ENCODE measurements at regions not wholly inside any gene's neighbourhood (a gene's known extent, or its start where the extent isn't known, plus 50 kb on each side); places are given as distances from the start of the nearest gene placed in this dataset.
"Not testable (repeated sequence)": the region's sequence is repeated elsewhere in the genome, so short reads cannot be mapped to it uniquely, and the experiment has no call there.

GRCh38 chr6:6491761-6492160, 96.8 kb upstream of the LY86 start:
- intact Hi-C loops (cut with DNase I): no loop called here
- 85 to 90% (median 89%) methylated on average over 4 of the region's 4 CpGs for WGBS, 3 donors
- TF ChIP-seq, protein P1, sequence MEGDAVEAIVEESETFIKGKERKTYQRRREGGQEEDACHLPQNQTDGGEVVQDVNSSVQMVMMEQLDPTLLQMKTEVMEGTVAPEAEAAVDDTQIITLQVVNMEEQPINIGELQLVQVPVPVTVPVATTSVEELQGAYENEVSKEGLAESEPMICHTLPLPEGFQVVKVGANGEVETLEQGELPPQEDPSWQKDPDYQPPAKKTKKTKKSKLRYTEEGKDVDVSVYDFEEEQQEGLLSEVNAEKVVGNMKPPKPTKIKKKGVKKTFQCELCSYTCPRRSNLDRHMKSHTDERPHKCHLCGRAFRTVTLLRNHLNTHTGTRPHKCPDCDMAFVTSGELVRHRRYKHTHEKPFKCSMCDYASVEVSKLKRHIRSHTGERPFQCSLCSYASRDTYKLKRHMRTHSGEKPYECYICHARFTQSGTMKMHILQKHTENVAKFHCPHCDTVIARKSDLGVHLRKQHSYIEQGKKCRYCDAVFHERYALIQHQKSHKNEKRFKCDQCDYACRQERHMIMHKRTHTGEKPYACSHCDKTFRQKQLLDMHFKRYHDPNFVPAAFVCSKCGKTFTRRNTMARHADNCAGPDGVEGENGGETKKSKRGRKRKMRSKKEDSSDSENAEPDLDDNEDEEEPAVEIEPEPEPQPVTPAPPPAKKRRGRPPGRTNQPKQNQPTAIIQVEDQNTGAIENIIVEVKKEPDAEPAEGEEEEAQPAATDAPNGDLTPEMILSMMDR (IDR thresholded peaks at IDR 0.05): no peak
- TF ChIP-seq EP300 (IDR thresholded peaks at IDR 0.05) (no peak), POLR2A (IDR thresholded peaks at IDR 0.05) (no peak)
- Histone ChIP-seq H3K27ac (no peak overlapping the region), H3K27me3 (no peaks in the 10 kb centered on the region), H3K4me3 (no peak overlapping the region), H3K36me3 (no peaks in the 10 kb centered on the region), H3K4me1 (ENCODE audit: insufficient read depth) (no peaks in the 10 kb centered on the region), H3K9me3 (no peaks in the 10 kb centered on the region)
- DNase-seq: no peak

DNA sequence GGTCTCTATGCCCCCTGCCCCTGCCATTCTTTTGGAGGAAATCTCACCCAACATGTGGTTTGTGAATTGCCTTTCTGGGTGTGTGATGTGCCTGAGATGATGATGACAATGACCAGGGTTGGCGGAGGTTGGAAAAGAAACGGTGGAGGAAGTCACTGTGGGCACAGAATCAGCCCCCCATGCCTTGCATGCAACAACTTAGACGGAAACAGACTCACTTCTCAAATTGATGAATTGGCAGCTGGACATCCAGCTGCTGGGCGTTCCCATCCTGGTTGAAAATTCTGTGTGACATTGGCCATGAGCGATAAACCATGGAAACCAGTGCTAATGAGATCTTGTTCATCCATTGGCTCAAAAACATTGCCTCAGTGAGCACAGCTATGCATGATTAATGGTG, 95.8 kb upstream of the LY86 start:
- Histone ChIP-seq H3K36me3 (no peaks in the 10 kb centered on the region), H3K27me3 (no peaks in the 10 kb centered on the region), H3K4me1 (ENCODE audit: insufficient read depth) (no peaks in the 10 kb centered on the region), H3K9me3 (no peaks in the 10 kb centered on the region), H3K4me3 (no peak overlapping the region), H3K27ac (no peak overlapping the region)
- no peak for DNase-seq
- TF ChIP-seq EP300 (IDR thresholded peaks at IDR 0.05) (no peak), POLR2A (IDR thresholded peaks at IDR 0.05) (no peak)
- TF ChIP-seq, protein P1 (IDR thresholded peaks at IDR 0.05): no peak
- WGBS, 3 donors: 76 to 92% (median 79%) methylated on average over 5 of the region's 5 CpGs
- intact Hi-C loops (cut with DNase I): no loop called here

DNA sequence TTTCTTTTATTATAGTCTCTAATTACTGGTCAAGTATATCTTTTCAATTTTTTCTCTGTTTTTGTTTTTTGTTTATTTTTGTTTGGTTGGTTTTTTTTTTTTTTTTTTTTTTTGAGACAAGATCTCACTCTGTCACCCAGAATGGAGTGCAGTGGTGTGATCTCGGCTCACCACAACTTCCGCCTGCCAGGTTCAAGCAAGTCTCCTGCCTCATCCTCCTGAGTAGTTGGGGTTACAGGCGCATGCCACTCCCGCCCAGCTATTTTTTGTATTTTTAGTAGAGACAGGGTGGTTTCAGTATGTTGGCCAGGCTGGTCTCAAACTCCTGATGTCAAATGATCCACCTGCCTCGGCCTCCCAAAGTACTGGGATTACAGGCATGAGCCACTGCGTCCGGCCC, 94.4 kb upstream of the LY86 start:
- H3K4me3 ChIP-seq; DNase-seq; H3K4me1 ChIP-seq (ENCODE audit: insufficient read depth); H3K27me3 ChIP-seq; intact Hi-C loops (cut with DNase I); H3K9me3 ChIP-seq; H3K27ac ChIP-seq; H3K36me3 ChIP-seq: not testable (repeated sequence)
- WGBS, 3 donors: 83 to 87% (median 87%) methylated on average over 7 of the region's 7 CpGs

GRCh38 chr6:6494677-6495076, 93.8 kb upstream of the LY86 start:
- Histone ChIP-seq H3K36me3 (no peaks in the 10 kb centered on the region), H3K27me3 (no peaks in the 10 kb centered on the region), H3K9me3 (no peaks in the 10 kb centered on the region), H3K4me3 (no peak overlapping the region), H3K4me1 (ENCODE audit: insufficient read depth) (no peaks in the 10 kb centered on the region), H3K27ac (no peak overlapping the region)
- intact Hi-C loops (cut with DNase I): no loop called here
- 14 to 31% (median 23%) methylated on average over 6 of the region's 6 CpGs for WGBS, 3 donors
- DNase-seq: peak in 1 of 5 donors; percentile 20
- TF ChIP-seq POLR2A (IDR thresholded peaks at IDR 0.05) (no peak), EP300 (IDR thresholded peaks at IDR 0.05) (no peak)
- TF ChIP-seq, protein P1 (IDR thresholded peaks at IDR 0.05): no peak

GRCh38 chr6:6495851-6496250, 92.7 kb upstream of the LY86 start:
- Histone ChIP-seq H3K9me3 (no peaks in the 10 kb centered on the region), H3K27ac (no peak overlapping the region), H3K27me3 (no peaks in the 10 kb centered on the region), H3K36me3 (no peaks in the 10 kb centered on the region), H3K4me3 (no peak overlapping the region), H3K4me1 (ENCODE audit: insufficient read depth) (no peaks in the 10 kb centered on the region)
- WGBS, 3 donors: 68 to 81% (median 76%) methylated on average over 3 of the region's 3 CpGs
- TF ChIP-seq EP300 (IDR thresholded peaks at IDR 0.05): no peak
- intact Hi-C loops (cut with DNase I): no loop called here
- no peak for DNase-seq

GRCh38 chr6:6497541-6497940, 91.0 kb upstream of the LY86 start:
- H3K27me3 ChIP-seq: no peaks in the 10 kb centered on the region
- 84 to 97% (median 86%) methylated on average over 10 of the region's 10 CpGs for WGBS, 3 donors
- no peaks in the 10 kb centered on the region for H3K9me3 ChIP-seq
- no peak for TF ChIP-seq POLR2A (IDR thresholded peaks at IDR 0.05)
- TF ChIP-seq EP300 (IDR thresholded peaks at IDR 0.05): no peak
- TF ChIP-seq, protein P1 (IDR thresholded peaks at IDR 0.05): no peak
- H3K27ac ChIP-seq: no peak overlapping the region
- DNase-seq: no peak
- H3K4me1 ChIP-seq (ENCODE audit: insufficient read depth): no peaks in the 10 kb centered on the region
- H3K36me3 ChIP-seq: no peaks in the 10 kb centered on the region
- no peak overlapping the region for H3K4me3 ChIP-seq
- intact Hi-C loops (cut with DNase I): no loop called here
